ENCODE measurements at regions not wholly inside any gene's neighbourhood (a gene's known extent, or its start where the extent isn't known, plus 50 kb on each side); places are given as distances from the start of the nearest gene placed in this dataset.

GRCh38 chr12:75848431-75848925 is 183.1 kb downstream of the PHLDA1 start:
- TF ChIP-seq MBD1 (CRISPR knock-in tag; IDR thresholded peaks at IDR 0.05) (no peak), LARP7 (IDR thresholded peaks at IDR 0.05) (no peak), MCM3 (IDR thresholded peaks at IDR 0.05) (no peak), ZNF316 (IDR thresholded peaks at IDR 0.05) (peak; percentile 68), RBM17 (IDR thresholded peaks at IDR 0.05; ENCODE audit: borderline replicate concordance, low read depth, low read length) (no peak), ETV1 (tag; conservative IDR thresholded peaks at IDR 0.05; ENCODE audit: low read depth) (no peak), C11orf30 (IDR thresholded peaks at IDR 0.05; ENCODE audit: low read depth) (peak; percentile 69), ZNF449 (CRISPR knock-in tag; IDR thresholded peaks at IDR 0.05) (no peak), HDAC1 (IDR thresholded peaks at IDR 0.05) (no peak), HDAC8 (tag; IDR thresholded peaks at IDR 0.05) (no peak), MAFG (tag; conservative IDR thresholded peaks at IDR 0.05) (peak; percentile 84), CSDE1 (IDR thresholded peaks at IDR 0.05) (no peak), UBTF (IDR thresholded peaks at IDR 0.05; ENCODE audit: borderline replicate concordance in 1 of 2, low read depth in 2 of 2, low read length in 2 of 2) (no peak)
- 6% methylated on average over 7 of the region's 7 CpGs for WGBS (ENCODE audit: insufficient coverage, low coverage, missing lambda C conversion rate)

More at GRCh38 chr12:75848431-75848925, 183.1 kb downstream of the PHLDA1 start:
- no peak overlapping the region for H3K4me2 ChIP-seq (ENCODE audit: insufficient read depth, low read length)
- POLR2A ChIA-PET = interaction anchor here (1.3 kb wide), 1 partner anchor 10 kb away, joined by 6 read pairs; no protein-coding TSS in a partner anchor
- no peak overlapping the region for H2AFZ ChIP-seq (ENCODE audit: low read depth, low read length)
- in situ Hi-C loops (cut with MboI) (no loop called here), intact Hi-C loops (cut with micrococcal nuclease) (no loop called here)
- ATAC-seq = no peak
- H4K20me1 ChIP-seq (replicated peaks; ENCODE audit: control insufficient read depth, insufficient read depth, low read length) = no peaks in the 10 kb centered on the region
- no peaks in the 10 kb centered on the region for H3K9me1 ChIP-seq (ENCODE audit: control insufficient read depth, insufficient read depth, low read length)
- no peaks in the 10 kb centered on the region for H3K36me3 ChIP-seq (ENCODE audit: control insufficient read depth, insufficient read depth, low read length)
- CTCF ChIA-PET (ENCODE audit: low intra/inter-chr PET ratio) = no interaction called here
- peaks cover 3 to 10% of the 10 kb centered on the region in 2 experiments; a peak in 2 of 5 replicates for H3K27me3 ChIP-seq (ENCODE audit: control insufficient read depth in 2 of 2, insufficient read depth in 2 of 2, low read length in 2 of 2)
- peaks cover 0 to 3% of the 10 kb centered on the region in 2 experiments; a peak in 1 of 5 replicates for H3K4me1 ChIP-seq (replicated peaks in 1 of 2; ENCODE audit: control insufficient read depth in 2 of 2, insufficient read depth in 2 of 2, low read length in 2 of 2)
- no TSS peak for BruUV-seq (replicated peaks)
- H3K27ac ChIP-seq (ENCODE audit: extremely low read depth, low read depth, low read length) = no peak overlapping the region
- H3K9ac ChIP-seq (ENCODE audit: insufficient read depth in 1 of 2, low read depth in 2 of 2, low read length in 2 of 2) = no peak overlapping the region
- H3K4me3 ChIP-seq = no peak overlapping the region
- no peak for FAIRE-seq
- H3K79me2 ChIP-seq (ENCODE audit: control insufficient read depth, insufficient read depth, low read length) = no peaks in the 10 kb centered on the region
- H3K9me3 ChIP-seq (replicated peaks; ENCODE audit: control insufficient read depth, insufficient read depth, low read depth, low read length) = no peaks in the 10 kb centered on the region
- DNase-seq (ENCODE audit: extremely low read depth in 1 of 4, low spot score in 3 of 4) = no peak
